NB4 (cell line): ENCODE measurements at regions not wholly inside any gene's neighbourhood (a gene's known extent, or its start where the extent isn't known, plus 50 kb on each side); places are given as distances from the start of the nearest gene placed in this dataset.

ENCODE experiments used
- DNase-seq: peaks from one replicate; pipeline ENCODE4 v3.0.0; 2010; ENCODE audit warnings: low read depth
- H3K4me3 ChIP-seq: one replicate; pipeline ENCODE4 v1.5.1; 2011; ENCODE audit warnings: mild to moderate bottlenecking, low read depth, low read length, moderate library complexity
- MYC ChIP-seq: IDR thresholded peaks from 2 replicates; pipeline ENCODE4 v1.6.1; 2011; ENCODE audit warnings: low read depth, low read length
- POLR2A ChIP-seq: IDR thresholded peaks from 2 replicates; pipeline ENCODE4 v1.6.1; 2011; ENCODE audit warnings: mild to moderate bottlenecking; ENCODE audit not compliant: insufficient read length; ENCODE audit errors: extremely low read depth
- TF ChIP-seq, protein P1 (sequence below): IDR thresholded peaks from one replicate; pipeline ENCODE4 v1.5.1; 2012; ENCODE audit warnings: low read depth, low read length
- TF ChIP-seq, protein P2 (sequence below): IDR thresholded peaks from 2 replicates; pipeline ENCODE4 v1.6.1; 2011; ENCODE audit warnings: low read depth, low read length

- H3K4me3 ChIP-seq = no peak overlapping the region
- no peak for DNase-seq
- TF ChIP-seq, protein P1, sequence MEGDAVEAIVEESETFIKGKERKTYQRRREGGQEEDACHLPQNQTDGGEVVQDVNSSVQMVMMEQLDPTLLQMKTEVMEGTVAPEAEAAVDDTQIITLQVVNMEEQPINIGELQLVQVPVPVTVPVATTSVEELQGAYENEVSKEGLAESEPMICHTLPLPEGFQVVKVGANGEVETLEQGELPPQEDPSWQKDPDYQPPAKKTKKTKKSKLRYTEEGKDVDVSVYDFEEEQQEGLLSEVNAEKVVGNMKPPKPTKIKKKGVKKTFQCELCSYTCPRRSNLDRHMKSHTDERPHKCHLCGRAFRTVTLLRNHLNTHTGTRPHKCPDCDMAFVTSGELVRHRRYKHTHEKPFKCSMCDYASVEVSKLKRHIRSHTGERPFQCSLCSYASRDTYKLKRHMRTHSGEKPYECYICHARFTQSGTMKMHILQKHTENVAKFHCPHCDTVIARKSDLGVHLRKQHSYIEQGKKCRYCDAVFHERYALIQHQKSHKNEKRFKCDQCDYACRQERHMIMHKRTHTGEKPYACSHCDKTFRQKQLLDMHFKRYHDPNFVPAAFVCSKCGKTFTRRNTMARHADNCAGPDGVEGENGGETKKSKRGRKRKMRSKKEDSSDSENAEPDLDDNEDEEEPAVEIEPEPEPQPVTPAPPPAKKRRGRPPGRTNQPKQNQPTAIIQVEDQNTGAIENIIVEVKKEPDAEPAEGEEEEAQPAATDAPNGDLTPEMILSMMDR = no peak
- no peak for TF ChIP-seq MYC
- no peak for TF ChIP-seq POLR2A
Measured at GRCh38 chr7:24406789-24407299, 122.9 kb downstream of the NPY start.

GRCh38 chr7:24407965-24408364 lies 124.0 kb downstream of the NPY start:
- H3K4me3 ChIP-seq = no peak overlapping the region
- TF ChIP-seq POLR2A = no peak
- TF ChIP-seq, protein P2, sequence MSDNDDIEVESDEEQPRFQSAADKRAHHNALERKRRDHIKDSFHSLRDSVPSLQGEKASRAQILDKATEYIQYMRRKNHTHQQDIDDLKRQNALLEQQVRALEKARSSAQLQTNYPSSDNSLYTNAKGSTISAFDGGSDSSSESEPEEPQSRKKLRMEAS = no peak
- no peak for TF ChIP-seq MYC
- TF ChIP-seq, protein P1 = no peak
- no peak for DNase-seq

DNA sequence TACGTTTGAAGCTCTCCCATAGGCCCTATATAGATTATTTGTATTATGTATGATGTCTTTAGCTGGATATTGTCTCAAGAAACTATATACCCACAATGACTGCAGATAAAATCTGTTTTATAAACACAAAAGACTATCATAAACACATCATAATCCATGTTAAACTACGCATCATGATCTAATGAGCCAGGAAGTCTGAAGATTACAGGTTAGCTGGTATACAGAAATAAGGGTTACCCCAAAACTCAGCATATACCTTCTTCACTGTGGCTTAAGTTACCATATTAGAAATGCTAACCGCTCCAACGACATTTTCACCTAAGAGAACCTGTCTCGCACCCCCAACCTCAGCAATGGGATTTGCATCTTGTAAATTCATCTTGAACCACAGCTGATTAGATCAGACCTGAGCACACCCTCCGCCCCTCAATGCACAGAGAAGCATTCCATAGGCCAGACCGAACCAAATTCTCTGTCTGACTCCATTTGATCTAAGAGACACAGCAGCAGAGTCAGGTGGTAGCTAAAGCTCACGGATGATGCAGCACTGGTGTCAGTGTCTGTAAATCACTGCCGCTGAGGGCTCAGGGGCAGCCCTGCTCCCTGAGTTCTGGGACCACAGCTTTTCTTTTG lies 124.9 kb downstream of the NPY start:
- H3K4me3 ChIP-seq = no peak overlapping the region
- TF ChIP-seq MYC (no peak), POLR2A (no peak)
- TF ChIP-seq, protein P1 = no peak
- TF ChIP-seq, protein P2 = no peak
- no peak for DNase-seq

- DNase-seq = no peak
- H3K4me3 ChIP-seq = no peak overlapping the region
- TF ChIP-seq, protein P1 = no peak
- TF ChIP-seq POLR2A (no peak), MYC (no peak)
- TF ChIP-seq, protein P2 = no peak
Measured at GRCh38 chr7:24409431-24410024, 125.5 kb downstream of the NPY start.

GRCh38 chr7:24411226-24411625 lies 127.2 kb downstream of the NPY start:
- no peak for DNase-seq
- no peak for TF ChIP-seq MYC
- TF ChIP-seq POLR2A = no peak
- TF ChIP-seq, protein P1 = no peak
- TF ChIP-seq, protein P2 = no peak
- H3K4me3 ChIP-seq = no peak overlapping the region
